ENCODE measurements at regions not wholly inside any gene's neighbourhood (a gene's known extent, or its start where the extent isn't known, plus 50 kb on each side); places are given as distances from the start of the nearest gene placed in this dataset.

GRCh38 chr1:234782791-234783190, 172.8 kb upstream of the IRF2BP2 start:
- WGBS (ENCODE audit: low lambda C conversion rate), result 28% methylated on average over 2 of the region's 2 CpGs
- Histone ChIP-seq H3K9me3 (no peaks in the 10 kb centered on the region), H3K9ac (no peak overlapping the region), H3K4me1 (ENCODE audit: control insufficient read depth in 1 of 2, insufficient read depth in 2 of 2, low read depth in 1 of 2, low read length in 1 of 2) (no peaks in the 10 kb centered on the region), H3K79me2 (ENCODE audit: insufficient read depth) (no peaks in the 10 kb centered on the region), H3K27me3 (ENCODE audit: insufficient read depth) (peaks cover 48% of the 10 kb centered on the region), H4K20me1 (ENCODE audit: insufficient read depth) (no peaks in the 10 kb centered on the region), H3K4me2 (no peak overlapping the region), H3K9me2 (no peaks in the 10 kb centered on the region), H3K36me3 (replicated peaks in 1 of 2; ENCODE audit: control insufficient read depth in 1 of 2, insufficient read depth in 2 of 2, low read length in 1 of 2) (no peaks in the 10 kb centered on the region), H3K27ac (ENCODE audit: low read depth in 2 of 2, low read length in 1 of 2) (no peak overlapping the region), H3F3A (replicated peaks; ENCODE audit: insufficient read depth) (no peaks in the 10 kb centered on the region), H2AFZ (ENCODE audit: low read depth) (no peak overlapping the region), H3K4me3 (ENCODE audit: low read depth in 2 of 2, low read length in 1 of 2) (no peak overlapping the region)
- TF ChIP-seq NRF1 (IDR thresholded peaks at IDR 0.05; ENCODE audit: low read depth, low read length) (no peak), CHD2 (IDR thresholded peaks at IDR 0.05; ENCODE audit: low read length, partially characterized antibody) (no peak), TEAD4 (IDR thresholded peaks at IDR 0.05; ENCODE audit: borderline replicate concordance, insufficient read depth) (no peak), SIN3A (IDR thresholded peaks at IDR 0.05; ENCODE audit: borderline replicate concordance, low read depth, low read length) (no peak), YY1 (IDR thresholded peaks at IDR 0.05; ENCODE audit: low read depth) (no peak), FOXJ3 (CRISPR knock-in tag; IDR thresholded peaks at IDR 0.05) (no peak), GATA2 (CRISPR knock-in tag; IDR thresholded peaks at IDR 0.05) (no peak), TAF1 (IDR thresholded peaks at IDR 0.05; ENCODE audit: borderline replicate concordance, low read depth, low read length) (no peak), EZH2phosphoT487 (IDR thresholded peaks at IDR 0.05; ENCODE audit: borderline replicate concordance, low read depth) (no peak), TCF12 (IDR thresholded peaks at IDR 0.05) (no peak), ZBTB33 (IDR thresholded peaks at IDR 0.05; ENCODE audit: borderline replicate concordance, low read depth) (no peak)
- POLR2A ChIA-PET, result no interaction called here
- CTCF ChIA-PET, result no interaction called here
- no peak for DNase-seq

GRCh38 chr1:234782105-234782751, 172.2 kb upstream of the IRF2BP2 start:
- H2AFZ ChIP-seq (ENCODE audit: low read depth), result no peak overlapping the region
- no peaks in the 10 kb centered on the region for H3K36me3 ChIP-seq (replicated peaks in 1 of 2; ENCODE audit: control insufficient read depth in 1 of 2, insufficient read depth in 2 of 2, low read length in 1 of 2)
- no peaks in the 10 kb centered on the region for H3K9me2 ChIP-seq
- no peaks in the 10 kb centered on the region for H3F3A ChIP-seq (replicated peaks; ENCODE audit: insufficient read depth)
- no peak for DNase-seq
- H4K20me1 ChIP-seq (ENCODE audit: insufficient read depth), result no peaks in the 10 kb centered on the region
- ChIA-PET CTCF (no interaction called here), POLR2A (no interaction called here)
- no peaks in the 10 kb centered on the region for H3K9me3 ChIP-seq
- H3K79me2 ChIP-seq (ENCODE audit: insufficient read depth), result no peaks in the 10 kb centered on the region
- no peak for TF ChIP-seq NFIC (IDR thresholded peaks at IDR 0.05; ENCODE audit: borderline replicate concordance)
- TF ChIP-seq REST (IDR thresholded peaks at IDR 0.05; ENCODE audit: low read depth, low read length), result no peak
- TF ChIP-seq ZBTB33 (IDR thresholded peaks at IDR 0.05; ENCODE audit: borderline replicate concordance, low read depth), result no peak
- TF ChIP-seq MEF2A (IDR thresholded peaks at IDR 0.05; ENCODE audit: borderline replicate concordance, low read depth), result no peak
- no peak for TF ChIP-seq CTCF (IDR thresholded peaks at IDR 0.05)
- TF ChIP-seq YY1 (IDR thresholded peaks at IDR 0.05; ENCODE audit: low read depth), result no peak
- TF ChIP-seq NRF1 (IDR thresholded peaks at IDR 0.05; ENCODE audit: low read depth, low read length), result no peak
- no peak overlapping the region for H3K4me3 ChIP-seq (ENCODE audit: low read depth in 2 of 2, low read length in 1 of 2)
- no peak overlapping the region for H3K4me2 ChIP-seq
- H3K4me1 ChIP-seq (ENCODE audit: control insufficient read depth in 1 of 2, insufficient read depth in 2 of 2, low read depth in 1 of 2, low read length in 1 of 2), result no peaks in the 10 kb centered on the region
- no peak overlapping the region for H3K27ac ChIP-seq (ENCODE audit: low read depth in 2 of 2, low read length in 1 of 2)
- 64% methylated on average over 7 of the region's 7 CpGs for WGBS (ENCODE audit: low lambda C conversion rate)
- H3K27me3 ChIP-seq (ENCODE audit: insufficient read depth), result peaks cover 51% of the 10 kb centered on the region
- H3K9ac ChIP-seq, result no peak overlapping the region

Data from SK-N-SH (cell line).